HG03342 (cell line): ENCODE measurements at regions not wholly inside any gene's neighbourhood (a gene's known extent, or its start where the extent isn't known, plus 50 kb on each side); places are given as distances from the start of the nearest gene placed in this dataset.

ENCODE experiments used
- ATAC-seq: cut with Tn5 transposase; IDR thresholded peaks from one replicate; pipeline ENCODE4 v1.9.1; 2021; ENCODE audit warnings: mild to moderate bottlenecking, moderate library complexity; ENCODE audit not compliant: unreplicated experiment

GRCh38 chr1:229101011-229101871 is 169.7 kb upstream of the RAB4A start:
- no peak for ATAC-seq

- no peak for ATAC-seq
Observed at GRCh38 chr1:229102741-229103391, 168.0 kb upstream of the RAB4A start.

- ATAC-seq = no peak
Observed at GRCh38 chr1:229104654-229105053, 166.3 kb upstream of the RAB4A start.

- no peak for ATAC-seq
Observed at GRCh38 chr1:229105109-229105508, 165.8 kb upstream of the RAB4A start.

- no peak for ATAC-seq
Observed at GRCh38 chr1:229105822-229106525, 164.9 kb upstream of the RAB4A start.

- ATAC-seq = no peak
Observed at GRCh38 chr1:229106526-229107125, 164.3 kb upstream of the RAB4A start.

- no peak for ATAC-seq
Observed at GRCh38 chr1:229107304-229107815, 163.6 kb upstream of the RAB4A start.

GRCh38 chr1:229107972-229108371 is 162.9 kb upstream of the RAB4A start:
- no peak for ATAC-seq

GRCh38 chr1:229108598-229109201 is 162.2 kb upstream of the RAB4A start:
- no peak for ATAC-seq

- ATAC-seq = no peak
Observed at GRCh38 chr1:229109320-229109761, 161.6 kb upstream of the RAB4A start.

- no peak for ATAC-seq
Observed at GRCh38 chr1:229110986-229111385, 159.9 kb upstream of the RAB4A start.

GRCh38 chr1:229111703-229112319 is 159.1 kb upstream of the RAB4A start:
- no peak for ATAC-seq

- ATAC-seq = no peak
Observed at GRCh38 chr1:229112832-229113548, 157.9 kb upstream of the RAB4A start.

- ATAC-seq = no peak
Observed at GRCh38 chr1:229114315-229114714, 156.6 kb upstream of the RAB4A start.

GRCh38 chr1:229114850-229115365 is 156.0 kb upstream of the RAB4A start:
- no peak for ATAC-seq

- no peak for ATAC-seq
Observed at GRCh38 chr1:229116114-229116513, 154.8 kb upstream of the RAB4A start.

- ATAC-seq = no peak
Observed at GRCh38 chr1:229117664-229118300, 153.1 kb upstream of the RAB4A start.

GRCh38 chr1:229118477-229119061 is 152.3 kb upstream of the RAB4A start:
- no peak for ATAC-seq
